CD1c-positive myeloid dendritic cell (primary cell): ENCODE measurements at regions not wholly inside any gene's neighbourhood (a gene's known extent, or its start where the extent isn't known, plus 50 kb on each side); places are given as distances from the start of the nearest gene placed in this dataset.
"Not testable (repeated sequence)": the region's sequence is repeated elsewhere in the genome, so short reads cannot be mapped to it uniquely, and the experiment has no call there.

Experiments used
- DNase-seq: peaks from one replicate; pipeline ENCODE4 v3.0.0-alpha.2; 2016; ENCODE audit errors: extremely low spot score

GRCh38 chr4:184335520-184335919 is 117.8 kb upstream of the ENPP6 start:
- DNase-seq: no peak

- peak; percentile 52 for DNase-seq
Measured at GRCh38 chr4:184333446-184333845, 115.8 kb upstream of the ENPP6 start.

GRCh38 chr4:184331268-184331995 is 113.8 kb upstream of the ENPP6 start:
- peak; percentile 77 for DNase-seq

- DNase-seq: not testable (repeated sequence)
Measured at GRCh38 chr4:184330517-184331094, 112.9 kb upstream of the ENPP6 start.

- DNase-seq: peak; percentile 92
Measured at GRCh38 chr4:184329659-184330400, 112.2 kb upstream of the ENPP6 start.

- no peak for DNase-seq
Measured at GRCh38 chr4:184329235-184329634, 111.6 kb upstream of the ENPP6 start.

- DNase-seq: peak; percentile 43
Measured at GRCh38 chr4:184328022-184328736, 110.5 kb upstream of the ENPP6 start.

GRCh38 chr4:184324939-184325477 is 107.3 kb upstream of the ENPP6 start:
- DNase-seq: no peak

- no peak for DNase-seq
Measured at GRCh38 chr4:184322328-184323025, 104.8 kb upstream of the ENPP6 start.

GRCh38 chr4:184320631-184321030 is 103.0 kb upstream of the ENPP6 start:
- DNase-seq: no peak

GRCh38 chr4:184318852-184319251 is 101.2 kb upstream of the ENPP6 start:
- DNase-seq: no peak

- DNase-seq: no peak
Measured at GRCh38 chr4:184317234-184317918, 99.7 kb upstream of the ENPP6 start.

GRCh38 chr4:184316821-184317220 is 99.1 kb upstream of the ENPP6 start:
- no peak for DNase-seq

GRCh38 chr4:184315675-184316359 is 98.1 kb upstream of the ENPP6 start:
- DNase-seq: no peak

- DNase-seq: peak; percentile 66
Measured at GRCh38 chr4:184313702-184314659, 96.3 kb upstream of the ENPP6 start.

- no peak for DNase-seq
Measured at GRCh38 chr4:184313058-184313581, 95.4 kb upstream of the ENPP6 start.

- DNase-seq: no peak
Measured at GRCh38 chr4:184312126-184312525, 94.5 kb upstream of the ENPP6 start.

GRCh38 chr4:184310881-184311709 is 93.4 kb upstream of the ENPP6 start:
- DNase-seq: no peak
